Karpas-422 (cell line): ENCODE measurements at regions not wholly inside any gene's neighbourhood (a gene's known extent, or its start where the extent isn't known, plus 50 kb on each side); places are given as distances from the start of the nearest gene placed in this dataset.
"Not testable (repeated sequence)": the region's sequence is repeated elsewhere in the genome, so short reads cannot be mapped to it uniquely, and the experiment has no call there.

Experiments
- DNase-seq: peaks from one replicate; pipeline ENCODE4 v3.0.0-alpha.2; 2015
- H2AFZ ChIP-seq: fragments of 200-600 bp; sonication (generic); 2 replicates; pipeline ENCODE4 v1.6.1; 2014; ENCODE audit warnings: antibody characterized with exemption, low read length, mixed read lengths
- H3K27ac ChIP-seq: fragments of 200-600 bp; sonication (generic); 2 replicates; pipeline ENCODE4 v1.5.1; 2014; ENCODE audit warnings: mild to moderate bottlenecking, low read length, moderate library complexity
- H3K27me3 ChIP-seq: fragments of 200-600 bp; sonication (generic); 2 replicates; pipeline ENCODE4 v1.6.1; 2014; ENCODE audit warnings: low read length, mixed read lengths
- H3K36me3 ChIP-seq: fragments of 200-600 bp; sonication (generic); 2 replicates; pipeline ENCODE4 v1.6.1; 2014; ENCODE audit warnings: low read length, mixed read lengths; ENCODE audit not compliant: insufficient read depth
- H3K4me1 ChIP-seq: fragments of 200-600 bp; sonication (generic); 2 replicates; pipeline ENCODE4 v1.6.1; 2014; ENCODE audit warnings: mild to moderate bottlenecking, low read length, mixed read lengths
- H3K4me2 ChIP-seq: fragments of 200-600 bp; sonication (generic); 2 replicates; pipeline ENCODE4 v1.6.1; 2014; ENCODE audit warnings: low read length, low read depth, mild to moderate bottlenecking; ENCODE audit not compliant: poor library complexity, severe bottlenecking
- H3K4me3 ChIP-seq: fragments of 200-600 bp; sonication (generic); 2 replicates; pipeline ENCODE4 v1.5.1; 2014; ENCODE audit warnings: mild to moderate bottlenecking, antibody characterized with exemption, low read length, mixed read lengths
- H3K79me2 ChIP-seq: fragments of 200-600 bp; sonication (generic); 2 replicates; pipeline ENCODE4 v1.6.1; 2014; ENCODE audit warnings: mild to moderate bottlenecking, low read length, mixed read lengths
- H3K9ac ChIP-seq: fragments of 200-600 bp; sonication (generic); 2 replicates; pipeline ENCODE4 v1.6.0; 2014; ENCODE audit warnings: low read length
- H3K9me2 ChIP-seq: fragments of 200-600 bp; sonication (generic), shearing (Covaris generic); replicated peaks from 2 replicates; pipeline ENCODE4 v1.6.0; 2014; ENCODE audit warnings: mild to moderate bottlenecking, low read length, moderate library complexity; ENCODE audit not compliant: insufficient read depth
- H3K9me3 ChIP-seq: fragments of 300-700, 200-600 bp; sonication (generic); 2 replicates; pipeline ENCODE4 v1.6.1; 2014; ENCODE audit warnings: low read length, mixed read lengths
- H4K20me1 ChIP-seq: fragments of 200-600 bp; sonication (generic); 2 replicates; pipeline ENCODE4 v1.6.1; 2014; ENCODE audit warnings: mild to moderate bottlenecking, antibody characterized with exemption, low read length, low read depth; ENCODE audit not compliant: insufficient read depth

DNA sequence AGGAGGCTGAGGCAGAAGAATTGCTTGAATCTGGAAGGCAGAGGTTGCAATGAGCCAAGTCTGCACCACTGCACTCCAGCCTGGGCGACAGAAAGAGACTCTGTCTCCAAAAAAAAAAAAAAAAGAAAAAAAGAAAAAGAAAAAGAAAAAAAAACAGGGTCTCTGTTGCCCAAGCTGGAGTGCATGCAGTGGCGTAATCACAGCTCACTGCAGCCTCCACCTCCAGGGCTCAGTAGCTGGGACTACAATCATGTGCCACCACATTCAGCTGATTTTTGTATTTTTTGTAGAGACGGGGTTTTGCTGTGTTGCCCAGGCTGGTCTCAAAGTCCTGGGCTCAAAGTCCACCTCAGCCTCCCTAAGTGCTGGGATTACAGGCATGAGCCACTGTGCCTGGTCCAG, 94.0 kb upstream of the SERTAD2 start:
- Histone ChIP-seq H3K4me2 (peak overlapping the region; percentile 81), H3K4me3 (0 out of 2 replicates have a peak overlapping the region, but pooled peaks have one; percentile 24), H3K79me2 (peaks cover 76% of the 10 kb centered on the region), H3K27ac (peak overlapping the region; percentile 93), H3K4me1 (peaks cover 79% of the 10 kb centered on the region), H3K9ac (peak overlapping the region; percentile 47)
- not testable (repeated sequence) for H3K9me2 ChIP-seq, H3K27me3 ChIP-seq, H2AFZ ChIP-seq, H3K36me3 ChIP-seq, H3K9me3 ChIP-seq, H4K20me1 ChIP-seq
- peak; percentile 71 for DNase-seq

GRCh38 chr2:64748147-64748546, 94.4 kb upstream of the SERTAD2 start:
- H3K27ac ChIP-seq = peak overlapping the region; percentile 93
- H3K27me3 ChIP-seq = no peaks in the 10 kb centered on the region
- H3K79me2 ChIP-seq = peaks cover 71% of the 10 kb centered on the region
- peak overlapping the region; percentile 93 for H3K9ac ChIP-seq
- H3K4me3 ChIP-seq = peak overlapping the region; percentile 69; the same call in 1 of the 2 replicates
- peaks cover 4% of the 10 kb centered on the region for H3K36me3 ChIP-seq
- H3K4me1 ChIP-seq = peaks cover 75% of the 10 kb centered on the region
- H2AFZ ChIP-seq = no peak overlapping the region
- no peaks in the 10 kb centered on the region for H3K9me3 ChIP-seq
- peak overlapping the region; percentile 81 for H3K4me2 ChIP-seq
- H4K20me1 ChIP-seq = no peaks in the 10 kb centered on the region
- no peaks in the 10 kb centered on the region for H3K9me2 ChIP-seq
- DNase-seq = peak; percentile 76

- DNase-seq = peak; percentile 78
- no peaks in the 10 kb centered on the region for H3K27me3 ChIP-seq
- H3K9me2 ChIP-seq = no peaks in the 10 kb centered on the region
- H3K9ac ChIP-seq = peak overlapping the region; percentile 93
- H3K4me2 ChIP-seq = peak overlapping the region; percentile 81
- no peaks in the 10 kb centered on the region for H4K20me1 ChIP-seq
- H3K27ac ChIP-seq = peak overlapping the region; percentile 93
- H3K9me3 ChIP-seq = no peaks in the 10 kb centered on the region
- H2AFZ ChIP-seq = peak overlapping the region; percentile 27; the same call in 1 of the 2 replicates
- H3K4me3 ChIP-seq = peak overlapping the region; percentile 69
- peaks cover 71% of the 10 kb centered on the region for H3K4me1 ChIP-seq
- peaks cover 67% of the 10 kb centered on the region for H3K79me2 ChIP-seq
- H3K36me3 ChIP-seq = peaks cover 4% of the 10 kb centered on the region
Observed at GRCh38 chr2:64748561-64748960, 94.8 kb upstream of the SERTAD2 start.

- H3K9ac ChIP-seq = peak overlapping the region; percentile 93
- peak overlapping the region; percentile 93 for H3K27ac ChIP-seq
- H3K79me2 ChIP-seq = peaks cover 58% of the 10 kb centered on the region
- H3K4me2 ChIP-seq = peak overlapping the region; percentile 81
- peak overlapping the region; percentile 69 for H3K4me3 ChIP-seq
- H2AFZ ChIP-seq = no peak overlapping the region; the same call in 1 of the 2 replicates
- H3K4me1 ChIP-seq = peaks cover 62% of the 10 kb centered on the region
- no peaks in the 10 kb centered on the region for H3K9me2 ChIP-seq
- no peaks in the 10 kb centered on the region for H4K20me1 ChIP-seq
- peak; percentile 78 for DNase-seq
- H3K9me3 ChIP-seq = no peaks in the 10 kb centered on the region
- no peaks in the 10 kb centered on the region for H3K27me3 ChIP-seq
- no peaks in the 10 kb centered on the region; the same call in 1 of the 2 replicates for H3K36me3 ChIP-seq
Observed at GRCh38 chr2:64749446-64749845, 95.7 kb upstream of the SERTAD2 start.

- Histone ChIP-seq H3K27ac (peak overlapping the region; percentile 93), H4K20me1 (no peaks in the 10 kb centered on the region), H3K4me2 (peak overlapping the region; percentile 81), H3K4me1 (peaks cover 54% of the 10 kb centered on the region), H3K4me3 (peak overlapping the region; percentile 69), H3K79me2 (peaks cover 51% of the 10 kb centered on the region), H3K27me3 (no peaks in the 10 kb centered on the region), H3K36me3 (no peaks in the 10 kb centered on the region), H3K9ac (peak overlapping the region; percentile 93), H3K9me2 (no peaks in the 10 kb centered on the region), H2AFZ (peak overlapping the region; percentile 7; the same call in 1 of the 2 replicates), H3K9me3 (no peaks in the 10 kb centered on the region)
- DNase-seq = peak; percentile 84
Observed at GRCh38 chr2:64750001-64750816, 96.5 kb upstream of the SERTAD2 start.

DNA sequence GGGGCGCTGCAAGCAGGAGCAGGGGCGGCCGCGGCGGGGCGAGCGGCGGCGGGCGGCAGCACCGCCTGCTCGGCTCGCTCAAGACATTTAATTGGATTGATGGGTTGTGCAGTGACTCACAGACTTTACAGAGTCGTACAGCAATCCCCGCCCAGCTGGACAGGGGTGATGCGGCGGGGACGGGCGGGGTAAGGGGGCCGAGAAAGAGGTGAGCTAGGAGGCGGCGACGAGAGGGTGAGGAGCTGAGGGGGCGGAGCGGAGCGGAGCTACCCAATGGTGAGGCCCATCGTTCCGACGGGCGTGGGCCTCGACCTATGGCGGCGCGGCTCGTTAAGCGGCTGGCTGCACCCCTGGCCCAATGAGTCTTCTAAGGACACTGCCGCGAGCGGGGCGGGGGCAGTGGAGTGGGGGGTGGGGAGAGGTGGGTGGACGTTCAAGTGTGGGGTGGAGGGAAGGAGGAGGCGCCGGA, 97.1 kb upstream of the SERTAD2 start:
- no peaks in the 10 kb centered on the region for H3K27me3 ChIP-seq
- no peaks in the 10 kb centered on the region for H3K36me3 ChIP-seq
- H3K4me1 ChIP-seq = peaks cover 48% of the 10 kb centered on the region
- peak overlapping the region; percentile 93 for H3K9ac ChIP-seq
- H3K79me2 ChIP-seq = peaks cover 44% of the 10 kb centered on the region
- peaks cover 1% of the 10 kb centered on the region for H3K9me3 ChIP-seq
- peak overlapping the region; percentile 7; the same call in 1 of the 2 replicates for H2AFZ ChIP-seq
- H3K27ac ChIP-seq = peak overlapping the region; percentile 93
- peak overlapping the region; percentile 81 for H3K4me2 ChIP-seq
- no peaks in the 10 kb centered on the region for H4K20me1 ChIP-seq
- peak; percentile 100 for DNase-seq
- peak overlapping the region; percentile 69 for H3K4me3 ChIP-seq
- no peaks in the 10 kb centered on the region for H3K9me2 ChIP-seq

GRCh38 chr2:64751286-64752260, 97.9 kb upstream of the SERTAD2 start:
- no peaks in the 10 kb centered on the region for H3K27me3 ChIP-seq
- H3K27ac ChIP-seq = peak overlapping the region; percentile 82
- peak overlapping the region; percentile 98 for H3K4me2 ChIP-seq
- H3K4me3 ChIP-seq = peak overlapping the region; percentile 88
- peaks cover 41% of the 10 kb centered on the region for H3K4me1 ChIP-seq
- H3K79me2 ChIP-seq = peaks cover 37% of the 10 kb centered on the region
- peak; percentile 76 for DNase-seq
- H2AFZ ChIP-seq = peak overlapping the region; percentile 88
- no peaks in the 10 kb centered on the region for H4K20me1 ChIP-seq
- H3K9ac ChIP-seq = peak overlapping the region; percentile 93
- H3K36me3 ChIP-seq = no peaks in the 10 kb centered on the region
- peaks cover 7% of the 10 kb centered on the region for H3K9me3 ChIP-seq
- H3K9me2 ChIP-seq = no peaks in the 10 kb centered on the region
